Stimulated activated CD4-positive, alpha-beta T cell treated with anti-CD3 and anti-CD28 coated beads, Interleukin-4, amount 100 ng/mL, for 24 hours (primary cell): ENCODE measurements at regions not wholly inside any gene's neighbourhood (a gene's known extent, or its start where the extent isn't known, plus 50 kb on each side); places are given as distances from the start of the nearest gene placed in this dataset.
A peak's percentile ranks its signal among the peaks of the same experiment; 100 is the strongest.
"Not testable (repeated sequence)": the region's sequence is repeated elsewhere in the genome, so short reads cannot be mapped to it uniquely, and the experiment has no call there.

Experiments
- DNase-seq: peaks from one replicate; pipeline ENCODE4 v3.0.0-alpha.2; 2020

GRCh38 chr9:65392611-65393010 is 107.6 kb upstream of the FOXD4L5 start:
- DNase-seq: not testable (repeated sequence)

- DNase-seq: peak; percentile 35
Observed at GRCh38 chr9:65389710-65390109, 104.7 kb upstream of the FOXD4L5 start.

- DNase-seq: not testable (repeated sequence)
Observed at GRCh38 chr9:65389216-65389615, 104.2 kb upstream of the FOXD4L5 start.

- DNase-seq: peak; percentile 76
Observed at GRCh38 chr9:65386699-65387098, 101.7 kb upstream of the FOXD4L5 start.

GRCh38 chr9:65386191-65386590 is 101.2 kb upstream of the FOXD4L5 start:
- not testable (repeated sequence) for DNase-seq

GRCh38 chr9:65385655-65386024 is 100.6 kb upstream of the FOXD4L5 start:
- not testable (repeated sequence) for DNase-seq

- not testable (repeated sequence) for DNase-seq
Observed at GRCh38 chr9:65384759-65385654, 100.0 kb upstream of the FOXD4L5 start.

GRCh38 chr9:65384066-65384465 is 99.1 kb upstream of the FOXD4L5 start:
- DNase-seq: not testable (repeated sequence)

GRCh38 chr9:65383646-65384045 is 98.6 kb upstream of the FOXD4L5 start:
- not testable (repeated sequence) for DNase-seq

- DNase-seq: not testable (repeated sequence)
Observed at GRCh38 chr9:65382701-65383318, 97.8 kb upstream of the FOXD4L5 start.
